ENCODE measurements at regions not wholly inside any gene's neighbourhood (a gene's known extent, or its start where the extent isn't known, plus 50 kb on each side); places are given as distances from the start of the nearest gene placed in this dataset.
"Not testable (repeated sequence)": the region's sequence is repeated elsewhere in the genome, so short reads cannot be mapped to it uniquely, and the experiment has no call there.

- no peak for DNase-seq
Observed at GRCh38 chr10:105598207-105598606, 957.1 kb downstream of the SORCS3 start.

- DNase-seq, result no peak
Observed at GRCh38 chr10:105597312-105597711, 956.2 kb downstream of the SORCS3 start.

- DNase-seq, result no peak
Observed at GRCh38 chr10:105596749-105597148, 955.7 kb downstream of the SORCS3 start.

- no peak for DNase-seq
Observed at GRCh38 chr10:105594296-105594695, 953.2 kb downstream of the SORCS3 start.

- no peak for DNase-seq
Observed at GRCh38 chr10:105592468-105592867, 951.4 kb downstream of the SORCS3 start.

GRCh38 chr10:105586451-105587098, 945.5 kb downstream of the SORCS3 start:
- DNase-seq, result no peak

GRCh38 chr10:105585753-105586152, 944.7 kb downstream of the SORCS3 start:
- DNase-seq, result no peak

- DNase-seq, result no peak
Observed at GRCh38 chr10:105585171-105585570, 944.1 kb downstream of the SORCS3 start.

GRCh38 chr10:105579112-105579511, 938.0 kb downstream of the SORCS3 start:
- DNase-seq, result no peak

- no peak for DNase-seq
Observed at GRCh38 chr10:105577865-105578607, 936.9 kb downstream of the SORCS3 start.

GRCh38 chr10:105559333-105560097, 918.4 kb downstream of the SORCS3 start:
- DNase-seq, result no peak

GRCh38 chr10:105550453-105550852, 909.4 kb downstream of the SORCS3 start:
- not testable (repeated sequence) for DNase-seq

GRCh38 chr10:105549731-105550130, 908.6 kb downstream of the SORCS3 start:
- no peak for DNase-seq

GRCh38 chr10:105545101-105545500, 904.0 kb downstream of the SORCS3 start:
- no peak for DNase-seq

- DNase-seq, result no peak
Observed at GRCh38 chr10:105540381-105540780, 899.3 kb downstream of the SORCS3 start.

GRCh38 chr10:105538874-105539273, 897.8 kb downstream of the SORCS3 start:
- DNase-seq, result no peak

GRCh38 chr10:105535478-105535877, 894.4 kb downstream of the SORCS3 start:
- DNase-seq, result no peak

- no peak for DNase-seq
Observed at GRCh38 chr10:105534086-105534485, 893.0 kb downstream of the SORCS3 start.

GRCh38 chr10:105516511-105516910, 875.4 kb downstream of the SORCS3 start:
- no peak for DNase-seq

GRCh38 chr10:105514106-105514505, 873.0 kb downstream of the SORCS3 start:
- no peak for DNase-seq

- no peak for DNase-seq
Observed at GRCh38 chr10:105509517-105509916, 868.4 kb downstream of the SORCS3 start.

GRCh38 chr10:105506262-105506661, 865.2 kb downstream of the SORCS3 start:
- DNase-seq, result no peak

GRCh38 chr10:105503714-105504113, 862.6 kb downstream of the SORCS3 start:
- no peak for DNase-seq

GRCh38 chr10:105502058-105502457, 861.0 kb downstream of the SORCS3 start:
- DNase-seq, result no peak

Data from CD4-positive, alpha-beta T cell treated with Interleukin-4 for 4 hours (primary cell).